ENCODE measurements at regions not wholly inside any gene's neighbourhood (a gene's known extent, or its start where the extent isn't known, plus 50 kb on each side); places are given as distances from the start of the nearest gene placed in this dataset.

DNA sequence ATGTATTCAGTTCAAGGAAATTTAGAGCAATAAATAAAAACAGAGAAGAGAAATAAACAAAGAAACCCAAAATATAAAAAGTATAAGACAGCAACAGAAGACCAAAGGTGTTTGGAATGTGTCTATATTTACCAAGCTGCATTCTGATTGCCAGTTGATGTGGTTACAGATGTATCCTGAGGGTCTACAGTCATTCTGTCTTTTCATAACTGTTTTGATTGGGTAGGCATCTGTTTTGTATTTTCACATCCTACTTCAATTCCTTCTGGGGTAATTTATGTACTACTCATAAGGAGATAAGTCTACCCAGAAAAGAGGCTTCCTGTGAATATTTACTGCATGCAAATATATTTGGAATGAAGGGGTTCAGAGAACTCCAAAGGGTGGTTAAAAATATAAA lies 596.8 kb upstream of the GCFC2 start:
- ChIA-PET RAD21 (ENCODE audit: low non-redundant PET in 1 of 2, low total read pairs in 2 of 2, uncharacterized antibody in 2 of 2, unreplicated experiment in 2 of 2) (no interaction called here), POLR2A (no interaction called here), CTCF (no interaction called here)
- no peak overlapping the region for H3K9ac ChIP-seq (ENCODE audit: low read length)
- no peak overlapping the region for H2AFZ ChIP-seq (ENCODE audit: low read depth, low read length, poor library complexity, severe bottlenecking)
- H3K4me3 ChIP-seq (replicated peaks in 1 of 2; ENCODE audit: low read depth in 1 of 2, low read length in 2 of 2) = no peak overlapping the region
- intact Hi-C loops (cut with micrococcal nuclease) = no loop called here
- no peaks in the 10 kb centered on the region for H3K9me2 ChIP-seq (ENCODE audit: insufficient read depth)
- H4K20me1 ChIP-seq (ENCODE audit: insufficient read depth) = no peaks in the 10 kb centered on the region
- no peaks in the 10 kb centered on the region for H3K79me2 ChIP-seq (ENCODE audit: insufficient read depth, low read length)
- no peak overlapping the region for H3K4me2 ChIP-seq (ENCODE audit: low read length)
- ATAC-seq (no peak), DNase-seq (ENCODE audit: low read depth, low spot score) (no peak)
- H3K36me3 ChIP-seq (ENCODE audit: control insufficient read depth in 1 of 2, insufficient read depth in 2 of 2, low read length in 2 of 2) = no peaks in the 10 kb centered on the region
- no peak overlapping the region for H3K27ac ChIP-seq (ENCODE audit: low read depth, low read length)
- no TSS peak for BruUV-seq (replicated peaks)
- H3K27me3 ChIP-seq (ENCODE audit: insufficient read depth, low read length) = no peaks in the 10 kb centered on the region
- peaks cover 6 to 18% of the 10 kb centered on the region in 2 experiments; a peak in 2 of 4 replicates for H3K9me3 ChIP-seq (ENCODE audit: control insufficient read depth in 1 of 2, insufficient read depth in 1 of 2, low read depth in 1 of 2, low read length in 2 of 2)
- TF ChIP-seq FOSL1 (IDR thresholded peaks at IDR 0.05; ENCODE audit: low read depth) (no peak), ZNF274 (IDR thresholded peaks at IDR 0.05; ENCODE audit: low read depth, low read length) (no peak), RAD21 (IDR thresholded peaks at IDR 0.05; ENCODE audit: low read depth) (no peak), JUND (IDR thresholded peaks at IDR 0.05) (no peak), CBX3 (IDR thresholded peaks at IDR 0.05; ENCODE audit: low read depth) (no peak), POLR2AphosphoS5 (IDR thresholded peaks at IDR 0.05; ENCODE audit: low read depth, low read length) (no peak), YY1 (IDR thresholded peaks at IDR 0.05; ENCODE audit: extremely low read depth, insufficient replicate concordance, low read depth, low read length) (no peak)
- TF ChIP-seq, protein P1, sequence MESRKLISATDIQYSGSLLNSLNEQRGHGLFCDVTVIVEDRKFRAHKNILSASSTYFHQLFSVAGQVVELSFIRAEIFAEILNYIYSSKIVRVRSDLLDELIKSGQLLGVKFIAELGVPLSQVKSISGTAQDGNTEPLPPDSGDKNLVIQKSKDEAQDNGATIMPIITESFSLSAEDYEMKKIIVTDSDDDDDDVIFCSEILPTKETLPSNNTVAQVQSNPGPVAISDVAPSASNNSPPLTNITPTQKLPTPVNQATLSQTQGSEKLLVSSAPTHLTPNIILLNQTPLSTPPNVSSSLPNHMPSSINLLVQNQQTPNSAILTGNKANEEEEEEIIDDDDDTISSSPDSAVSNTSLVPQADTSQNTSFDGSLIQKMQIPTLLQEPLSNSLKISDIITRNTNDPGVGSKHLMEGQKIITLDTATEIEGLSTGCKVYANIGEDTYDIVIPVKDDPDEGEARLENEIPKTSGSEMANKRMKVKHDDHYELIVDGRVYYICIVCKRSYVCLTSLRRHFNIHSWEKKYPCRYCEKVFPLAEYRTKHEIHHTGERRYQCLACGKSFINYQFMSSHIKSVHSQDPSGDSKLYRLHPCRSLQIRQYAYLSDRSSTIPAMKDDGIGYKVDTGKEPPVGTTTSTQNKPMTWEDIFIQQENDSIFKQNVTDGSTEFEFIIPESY (IDR thresholded peaks at IDR 0.05; ENCODE audit: extremely low read depth, insufficient replicate concordance, low read length) = no peak
- TF ChIP-seq, protein P2, sequence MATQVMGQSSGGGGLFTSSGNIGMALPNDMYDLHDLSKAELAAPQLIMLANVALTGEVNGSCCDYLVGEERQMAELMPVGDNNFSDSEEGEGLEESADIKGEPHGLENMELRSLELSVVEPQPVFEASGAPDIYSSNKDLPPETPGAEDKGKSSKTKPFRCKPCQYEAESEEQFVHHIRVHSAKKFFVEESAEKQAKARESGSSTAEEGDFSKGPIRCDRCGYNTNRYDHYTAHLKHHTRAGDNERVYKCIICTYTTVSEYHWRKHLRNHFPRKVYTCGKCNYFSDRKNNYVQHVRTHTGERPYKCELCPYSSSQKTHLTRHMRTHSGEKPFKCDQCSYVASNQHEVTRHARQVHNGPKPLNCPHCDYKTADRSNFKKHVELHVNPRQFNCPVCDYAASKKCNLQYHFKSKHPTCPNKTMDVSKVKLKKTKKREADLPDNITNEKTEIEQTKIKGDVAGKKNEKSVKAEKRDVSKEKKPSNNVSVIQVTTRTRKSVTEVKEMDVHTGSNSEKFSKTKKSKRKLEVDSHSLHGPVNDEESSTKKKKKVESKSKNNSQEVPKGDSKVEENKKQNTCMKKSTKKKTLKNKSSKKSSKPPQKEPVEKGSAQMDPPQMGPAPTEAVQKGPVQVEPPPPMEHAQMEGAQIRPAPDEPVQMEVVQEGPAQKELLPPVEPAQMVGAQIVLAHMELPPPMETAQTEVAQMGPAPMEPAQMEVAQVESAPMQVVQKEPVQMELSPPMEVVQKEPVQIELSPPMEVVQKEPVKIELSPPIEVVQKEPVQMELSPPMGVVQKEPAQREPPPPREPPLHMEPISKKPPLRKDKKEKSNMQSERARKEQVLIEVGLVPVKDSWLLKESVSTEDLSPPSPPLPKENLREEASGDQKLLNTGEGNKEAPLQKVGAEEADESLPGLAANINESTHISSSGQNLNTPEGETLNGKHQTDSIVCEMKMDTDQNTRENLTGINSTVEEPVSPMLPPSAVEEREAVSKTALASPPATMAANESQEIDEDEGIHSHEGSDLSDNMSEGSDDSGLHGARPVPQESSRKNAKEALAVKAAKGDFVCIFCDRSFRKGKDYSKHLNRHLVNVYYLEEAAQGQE (IDR thresholded peaks at IDR 0.05; ENCODE audit: low read depth) = no peak
- TF ChIP-seq, protein P3, sequence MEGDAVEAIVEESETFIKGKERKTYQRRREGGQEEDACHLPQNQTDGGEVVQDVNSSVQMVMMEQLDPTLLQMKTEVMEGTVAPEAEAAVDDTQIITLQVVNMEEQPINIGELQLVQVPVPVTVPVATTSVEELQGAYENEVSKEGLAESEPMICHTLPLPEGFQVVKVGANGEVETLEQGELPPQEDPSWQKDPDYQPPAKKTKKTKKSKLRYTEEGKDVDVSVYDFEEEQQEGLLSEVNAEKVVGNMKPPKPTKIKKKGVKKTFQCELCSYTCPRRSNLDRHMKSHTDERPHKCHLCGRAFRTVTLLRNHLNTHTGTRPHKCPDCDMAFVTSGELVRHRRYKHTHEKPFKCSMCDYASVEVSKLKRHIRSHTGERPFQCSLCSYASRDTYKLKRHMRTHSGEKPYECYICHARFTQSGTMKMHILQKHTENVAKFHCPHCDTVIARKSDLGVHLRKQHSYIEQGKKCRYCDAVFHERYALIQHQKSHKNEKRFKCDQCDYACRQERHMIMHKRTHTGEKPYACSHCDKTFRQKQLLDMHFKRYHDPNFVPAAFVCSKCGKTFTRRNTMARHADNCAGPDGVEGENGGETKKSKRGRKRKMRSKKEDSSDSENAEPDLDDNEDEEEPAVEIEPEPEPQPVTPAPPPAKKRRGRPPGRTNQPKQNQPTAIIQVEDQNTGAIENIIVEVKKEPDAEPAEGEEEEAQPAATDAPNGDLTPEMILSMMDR (IDR thresholded peaks at IDR 0.05 in 2 of 3, conservative IDR thresholded peaks at IDR 0.05 in 1 of 3; ENCODE audit: borderline replicate concordance in 1 of 3, insufficient read depth in 1 of 3, low read depth in 2 of 3, low read length in 2 of 3) = no peak
- TF ChIP-seq, protein P4, sequence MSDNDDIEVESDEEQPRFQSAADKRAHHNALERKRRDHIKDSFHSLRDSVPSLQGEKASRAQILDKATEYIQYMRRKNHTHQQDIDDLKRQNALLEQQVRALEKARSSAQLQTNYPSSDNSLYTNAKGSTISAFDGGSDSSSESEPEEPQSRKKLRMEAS (IDR thresholded peaks at IDR 0.05) = no peak
- TF ChIP-seq, protein P5, sequence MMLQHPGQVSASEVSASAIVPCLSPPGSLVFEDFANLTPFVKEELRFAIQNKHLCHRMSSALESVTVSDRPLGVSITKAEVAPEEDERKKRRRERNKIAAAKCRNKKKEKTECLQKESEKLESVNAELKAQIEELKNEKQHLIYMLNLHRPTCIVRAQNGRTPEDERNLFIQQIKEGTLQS (IDR thresholded peaks at IDR 0.05) = no peak
- no peaks in the 10 kb centered on the region for H3K4me1 ChIP-seq (ENCODE audit: control insufficient read depth in 1 of 2, insufficient read depth in 2 of 2, low read length in 2 of 2)
